ENCODE measurements at regions not wholly inside any gene's neighbourhood (a gene's known extent, or its start where the extent isn't known, plus 50 kb on each side); places are given as distances from the start of the nearest gene placed in this dataset.

- H3K4me1 ChIP-seq: no peaks in the 10 kb centered on the region
- H3K4me3 ChIP-seq: no peak overlapping the region
- H3K9me3 ChIP-seq: no peaks in the 10 kb centered on the region
- TF ChIP-seq CTCF (IDR thresholded peaks at IDR 0.05): no peak
- no peak for ATAC-seq
- no peak overlapping the region for H3K27ac ChIP-seq
- DNase-seq: no peak
- H3K36me3 ChIP-seq: no peaks in the 10 kb centered on the region
- intact Hi-C loops (cut with DNase I): no loop called here
- H3K27me3 ChIP-seq (ENCODE audit: low read depth): no peaks in the 10 kb centered on the region
Observed at GRCh38 chr5:5542654-5543053, 120.2 kb downstream of the ICE1 start.

DNA sequence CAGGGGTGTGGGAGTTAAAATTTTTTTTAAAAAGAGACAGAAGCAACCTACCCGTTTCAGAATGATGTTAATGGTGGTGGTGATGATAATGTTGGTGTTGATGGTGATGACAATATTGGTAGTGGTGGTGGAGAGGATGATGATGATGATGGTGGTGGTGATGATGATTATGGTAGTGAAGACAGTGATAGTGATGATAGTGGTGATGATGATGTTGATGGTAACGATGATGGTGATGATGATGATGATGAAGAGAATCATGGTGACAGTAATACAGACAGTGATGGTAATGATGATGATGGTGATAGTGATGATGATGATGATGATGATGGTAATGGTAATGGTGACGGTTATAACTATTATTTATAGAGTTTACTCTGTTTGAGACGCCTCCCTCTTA lies 117.6 kb downstream of the ICE1 start:
- intact Hi-C loops (cut with DNase I): no loop called here
- no peaks in the 10 kb centered on the region for H3K27me3 ChIP-seq (ENCODE audit: low read depth)
- no peak overlapping the region for H3K27ac ChIP-seq
- H3K4me3 ChIP-seq: no peak overlapping the region
- H3K4me1 ChIP-seq: no peaks in the 10 kb centered on the region
- no peaks in the 10 kb centered on the region for H3K9me3 ChIP-seq
- no peak for DNase-seq
- TF ChIP-seq CTCF (IDR thresholded peaks at IDR 0.05): no peak
- no peaks in the 10 kb centered on the region for H3K36me3 ChIP-seq
- no peak for ATAC-seq

All from lower lobe of right lung (tissue), 2 donors.